ENCODE measurements at regions not wholly inside any gene's neighbourhood (a gene's known extent, or its start where the extent isn't known, plus 50 kb on each side); places are given as distances from the start of the nearest gene placed in this dataset.

DNA sequence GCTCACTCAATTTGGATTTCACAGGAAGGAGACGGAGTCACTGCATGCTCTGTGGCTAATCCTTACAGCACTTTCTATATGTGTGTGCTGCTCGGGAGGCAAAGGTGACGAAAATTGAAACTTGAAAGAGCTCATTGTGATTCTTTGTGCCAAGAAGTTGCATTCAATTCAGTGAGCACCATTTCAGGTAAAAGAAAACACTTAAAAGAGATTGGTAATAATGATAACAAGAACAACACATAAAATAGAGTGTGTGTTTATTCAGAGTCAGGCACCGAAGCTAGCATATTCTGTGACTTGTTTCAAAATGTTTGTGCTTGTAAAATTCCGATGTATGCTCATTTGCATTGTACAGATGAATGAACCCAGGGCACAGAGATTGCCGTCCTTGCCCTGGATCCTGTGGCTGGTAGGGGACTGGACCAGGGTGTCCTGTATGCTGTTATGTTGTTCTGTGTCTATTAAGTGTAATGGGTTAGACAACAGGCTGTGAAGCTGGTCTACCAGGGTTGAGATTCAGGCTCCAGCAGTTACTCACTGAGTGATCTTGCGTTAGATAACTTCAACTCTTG, 193.3 kb upstream of the PROK2 start:
- DNase-seq (ENCODE audit: low read depth) = no peak
- no peak overlapping the region for H3K4me3 ChIP-seq (ENCODE audit: low read depth, low read length)
- TF ChIP-seq, protein P1, sequence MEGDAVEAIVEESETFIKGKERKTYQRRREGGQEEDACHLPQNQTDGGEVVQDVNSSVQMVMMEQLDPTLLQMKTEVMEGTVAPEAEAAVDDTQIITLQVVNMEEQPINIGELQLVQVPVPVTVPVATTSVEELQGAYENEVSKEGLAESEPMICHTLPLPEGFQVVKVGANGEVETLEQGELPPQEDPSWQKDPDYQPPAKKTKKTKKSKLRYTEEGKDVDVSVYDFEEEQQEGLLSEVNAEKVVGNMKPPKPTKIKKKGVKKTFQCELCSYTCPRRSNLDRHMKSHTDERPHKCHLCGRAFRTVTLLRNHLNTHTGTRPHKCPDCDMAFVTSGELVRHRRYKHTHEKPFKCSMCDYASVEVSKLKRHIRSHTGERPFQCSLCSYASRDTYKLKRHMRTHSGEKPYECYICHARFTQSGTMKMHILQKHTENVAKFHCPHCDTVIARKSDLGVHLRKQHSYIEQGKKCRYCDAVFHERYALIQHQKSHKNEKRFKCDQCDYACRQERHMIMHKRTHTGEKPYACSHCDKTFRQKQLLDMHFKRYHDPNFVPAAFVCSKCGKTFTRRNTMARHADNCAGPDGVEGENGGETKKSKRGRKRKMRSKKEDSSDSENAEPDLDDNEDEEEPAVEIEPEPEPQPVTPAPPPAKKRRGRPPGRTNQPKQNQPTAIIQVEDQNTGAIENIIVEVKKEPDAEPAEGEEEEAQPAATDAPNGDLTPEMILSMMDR (IDR thresholded peaks at IDR 0.05; ENCODE audit: low read depth, low read length, missing control alignments) = no peak
- in situ Hi-C loops (cut with HindIII; ENCODE audit: low sequenced_read_pairs) = no loop called here

DNA sequence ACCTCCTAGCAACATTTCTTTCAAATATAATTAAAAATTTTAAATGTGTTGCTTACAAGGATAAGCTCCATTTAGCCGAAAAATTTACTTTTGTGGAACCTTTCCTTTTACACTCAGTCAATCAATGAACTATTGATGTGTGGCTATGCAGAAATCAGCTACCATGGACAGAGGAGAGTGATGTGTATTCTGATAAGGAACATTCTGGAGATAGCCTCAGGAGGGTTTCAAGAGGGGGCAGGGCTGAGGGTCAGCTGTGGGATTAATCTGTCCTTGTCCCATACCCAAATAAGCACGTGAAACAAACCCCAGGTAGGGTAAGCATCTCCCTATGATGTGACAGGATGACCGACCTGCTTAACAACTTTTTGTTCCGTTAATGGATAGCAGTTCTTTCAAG, 192.6 kb upstream of the PROK2 start:
- in situ Hi-C loops (cut with HindIII; ENCODE audit: low sequenced_read_pairs) = no loop called here
- TF ChIP-seq, protein P1 (IDR thresholded peaks at IDR 0.05; ENCODE audit: low read depth, low read length, missing control alignments) = no peak
- H3K4me3 ChIP-seq (ENCODE audit: low read depth, low read length) = no peak overlapping the region
- DNase-seq (ENCODE audit: low read depth) = no peak

DNA sequence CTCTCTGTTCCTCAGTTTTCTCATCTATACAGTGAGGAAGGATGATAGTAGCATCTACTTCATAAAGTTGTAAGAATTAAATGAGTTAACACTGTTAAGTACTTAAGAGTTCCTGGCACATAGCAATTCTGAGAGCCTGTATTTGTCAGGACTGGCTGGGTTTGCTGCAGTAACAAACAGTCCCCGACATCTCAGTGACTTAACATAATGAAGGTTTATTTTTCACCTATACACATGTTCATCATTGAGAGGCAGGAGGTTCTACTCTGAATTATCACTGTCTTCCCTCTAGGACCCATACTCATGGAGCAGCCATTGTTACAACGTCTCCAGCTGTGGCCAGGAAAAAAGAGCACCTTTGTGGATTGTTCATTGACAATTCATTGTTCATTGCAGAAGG, 190.6 kb upstream of the PROK2 start:
- DNase-seq (ENCODE audit: low read depth) = no peak
- TF ChIP-seq, protein P1 (IDR thresholded peaks at IDR 0.05; ENCODE audit: low read depth, low read length, missing control alignments) = no peak
- H3K4me3 ChIP-seq (ENCODE audit: low read depth, low read length) = no peak overlapping the region
- in situ Hi-C loops (cut with HindIII; ENCODE audit: low sequenced_read_pairs) = no loop called here

DNA sequence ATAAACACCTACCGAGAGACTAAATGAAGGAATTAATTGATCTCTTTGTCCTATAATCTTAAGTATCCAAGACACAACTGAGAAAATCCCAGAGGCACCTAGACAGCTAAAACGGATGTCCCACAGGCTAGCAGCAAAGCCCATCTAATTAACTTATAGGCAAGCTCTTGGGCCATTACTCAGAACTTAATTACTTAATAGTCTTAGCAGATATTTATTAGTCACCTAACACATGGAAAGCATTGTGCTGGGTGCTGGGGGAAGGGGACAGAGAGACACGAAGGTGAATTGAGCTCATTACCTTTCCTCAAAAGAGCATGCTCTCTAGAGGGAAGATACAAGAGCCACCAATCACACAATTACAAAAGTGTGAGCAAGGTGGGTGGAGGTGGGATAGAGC, 189.8 kb upstream of the PROK2 start:
- no peak overlapping the region for H3K4me3 ChIP-seq (ENCODE audit: low read depth, low read length)
- DNase-seq (ENCODE audit: low read depth) = no peak
- in situ Hi-C loops (cut with HindIII; ENCODE audit: low sequenced_read_pairs) = no loop called here
- TF ChIP-seq, protein P1 (IDR thresholded peaks at IDR 0.05; ENCODE audit: low read depth, low read length, missing control alignments) = no peak

DNA sequence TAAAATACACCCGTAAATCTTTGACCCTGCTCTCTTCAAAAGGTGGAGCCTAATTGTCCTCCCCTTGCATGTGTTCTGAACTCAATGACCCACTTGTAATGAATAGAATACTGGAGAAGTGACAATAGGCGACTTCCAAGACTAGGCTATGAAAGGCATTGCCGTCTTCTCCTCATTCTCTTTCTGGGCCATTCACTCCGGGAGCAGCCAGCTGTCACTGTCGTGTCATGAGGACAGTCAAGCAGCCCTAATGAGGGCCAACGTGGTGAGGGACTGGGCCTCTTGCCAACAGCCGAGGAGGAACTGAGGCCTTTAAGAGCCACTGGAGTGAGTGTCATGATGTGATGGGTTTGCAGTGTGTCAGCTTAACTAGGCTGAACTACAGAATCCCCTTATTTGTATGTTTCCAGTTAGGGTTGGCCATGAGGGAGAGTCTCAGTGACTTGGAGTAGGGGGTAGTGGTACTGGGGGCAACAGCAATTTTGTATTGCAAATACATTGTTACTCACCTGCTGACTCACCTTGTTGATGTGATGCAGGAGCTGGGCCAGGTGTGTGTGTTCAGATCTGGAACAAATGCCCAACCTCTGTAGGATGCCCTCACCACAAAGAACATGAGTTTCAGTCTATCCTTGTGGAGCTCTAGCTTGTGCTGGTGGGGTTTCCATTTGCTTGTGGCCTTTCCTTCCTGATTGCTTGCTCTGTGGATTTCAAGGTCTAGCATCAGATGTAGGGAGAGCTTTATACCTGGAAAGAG, 188.5 kb upstream of the PROK2 start:
- in situ Hi-C loops (cut with HindIII; ENCODE audit: low sequenced_read_pairs) = no loop called here
- no peak overlapping the region for H3K4me3 ChIP-seq (ENCODE audit: low read depth, low read length)
- DNase-seq (ENCODE audit: low read depth) = no peak
- TF ChIP-seq, protein P1 (IDR thresholded peaks at IDR 0.05; ENCODE audit: low read depth, low read length, missing control alignments) = no peak

DNA sequence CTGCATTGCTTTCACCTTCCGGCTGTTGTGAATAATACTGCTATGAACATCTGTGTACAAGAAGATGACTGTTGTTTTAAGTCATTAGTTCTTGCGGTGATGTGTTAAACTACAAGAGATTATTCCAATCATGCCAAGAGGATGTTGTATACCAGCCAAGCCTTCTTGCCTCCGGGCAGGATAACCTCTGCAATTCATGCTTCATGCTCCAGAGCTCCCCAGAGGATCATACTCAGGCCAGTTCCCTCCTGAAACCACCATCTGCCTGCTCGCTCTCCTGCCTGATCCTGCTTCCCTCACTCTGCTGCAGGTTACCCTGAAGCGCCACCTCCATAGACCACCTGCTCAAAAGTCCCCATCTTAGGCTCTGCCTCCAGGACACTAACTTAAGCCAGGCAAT, 187.1 kb upstream of the PROK2 start:
- TF ChIP-seq, protein P1 (IDR thresholded peaks at IDR 0.05; ENCODE audit: low read depth, low read length, missing control alignments) = no peak
- in situ Hi-C loops (cut with HindIII; ENCODE audit: low sequenced_read_pairs) = no loop called here
- H3K4me3 ChIP-seq (ENCODE audit: low read depth, low read length) = no peak overlapping the region
- DNase-seq (ENCODE audit: low read depth) = no peak
